Neural crest cell (in vitro differentiated cells): ENCODE measurements at regions not wholly inside any gene's neighbourhood (a gene's known extent, or its start where the extent isn't known, plus 50 kb on each side); places are given as distances from the start of the nearest gene placed in this dataset.

Experiments used
- DNase-seq: peaks from one replicate; pipeline ENCODE4 v3.0.0; 2021; ENCODE audit warnings: low read depth, mixed read lengths, low spot score
- H3K27ac Mint-ChIP-seq: one replicate; pipeline ENCODE4 v1.8.0; 2021; ENCODE audit warnings: mild to moderate bottlenecking, mixed read lengths; ENCODE audit not compliant: unreplicated experiment
- H3K27me3 Mint-ChIP-seq: 2 replicates; pipeline ENCODE4 v1.8.0; 2021; ENCODE audit warnings: low read depth, mild to moderate bottlenecking, mixed read lengths
- H3K36me3 Mint-ChIP-seq: 2 replicates; pipeline ENCODE4 v1.8.0; 2021; ENCODE audit warnings: low read depth, mild to moderate bottlenecking, mixed read lengths
- H3K4me1 Mint-ChIP-seq: 2 replicates; pipeline ENCODE4 v1.8.0; 2021; ENCODE audit warnings: mixed read lengths
- H3K4me3 Mint-ChIP-seq: one replicate; pipeline ENCODE4 v1.8.0; 2021; ENCODE audit warnings: mild to moderate bottlenecking, mixed read lengths
- H3K9me3 Mint-ChIP-seq: 2 replicates; pipeline ENCODE4 v1.8.0; 2021; ENCODE audit warnings: mixed read lengths
- CTCF ChIP-seq: fragments of 200-600 bp; sonication (generic); conservative IDR thresholded peaks from 2 replicates; pipeline ENCODE4 v1.5.0; 2021; ENCODE audit warnings: antibody characterized with exemption, mild to moderate bottlenecking

- Mint-ChIP-seq H3K36me3 (no peaks in the 10 kb centered on the region), H3K27ac (no peak overlapping the region), H3K4me3 (no peak overlapping the region), H3K4me1 (no peaks in the 10 kb centered on the region), H3K27me3 (no peaks in the 10 kb centered on the region), H3K9me3 (peaks cover 13% of the 10 kb centered on the region)
- TF ChIP-seq CTCF, result no peak
- DNase-seq, result no peak
Observed at GRCh38 chr21:23921670-23922418, 1685.4 kb downstream of the MRPL39 start.

- H3K27me3 Mint-ChIP-seq, result no peaks in the 10 kb centered on the region
- no peaks in the 10 kb centered on the region for H3K4me1 Mint-ChIP-seq
- no peak for DNase-seq
- H3K4me3 Mint-ChIP-seq, result no peak overlapping the region
- H3K36me3 Mint-ChIP-seq, result peaks cover 8% of the 10 kb centered on the region
- H3K27ac Mint-ChIP-seq, result no peak overlapping the region
- no peak for TF ChIP-seq CTCF
- H3K9me3 Mint-ChIP-seq, result peaks cover 20% of the 10 kb centered on the region
Observed at GRCh38 chr21:23900727-23901126, 1706.6 kb downstream of the MRPL39 start.

GRCh38 chr21:23899561-23899960, 1707.7 kb downstream of the MRPL39 start:
- Mint-ChIP-seq H3K27ac (no peak overlapping the region), H3K27me3 (no peaks in the 10 kb centered on the region), H3K4me1 (no peaks in the 10 kb centered on the region), H3K9me3 (peaks cover 22% of the 10 kb centered on the region), H3K36me3 (peaks cover 8% of the 10 kb centered on the region), H3K4me3 (no peak overlapping the region)
- no peak for DNase-seq
- TF ChIP-seq CTCF, result no peak

GRCh38 chr21:23890652-23891051, 1716.6 kb downstream of the MRPL39 start:
- H3K9me3 Mint-ChIP-seq, result peaks cover under 1% of the 10 kb centered on the region
- no peak for DNase-seq
- H3K36me3 Mint-ChIP-seq, result no peaks in the 10 kb centered on the region
- H3K4me1 Mint-ChIP-seq, result no peaks in the 10 kb centered on the region
- no peaks in the 10 kb centered on the region for H3K27me3 Mint-ChIP-seq
- no peak for TF ChIP-seq CTCF
- H3K4me3 Mint-ChIP-seq, result no peak overlapping the region
- no peak overlapping the region for H3K27ac Mint-ChIP-seq

- Mint-ChIP-seq H3K9me3 (peaks cover 3% of the 10 kb centered on the region), H3K36me3 (no peaks in the 10 kb centered on the region), H3K4me1 (no peaks in the 10 kb centered on the region), H3K27ac (no peak overlapping the region), H3K4me3 (no peak overlapping the region), H3K27me3 (no peaks in the 10 kb centered on the region)
- DNase-seq, result no peak
- TF ChIP-seq CTCF, result no peak
Observed at GRCh38 chr21:23887725-23888306, 1719.5 kb downstream of the MRPL39 start.
